ENCODE measurements at regions not wholly inside any gene's neighbourhood (a gene's known extent, or its start where the extent isn't known, plus 50 kb on each side); places are given as distances from the start of the nearest gene placed in this dataset.

- Histone ChIP-seq H3K9me3 (ENCODE audit: control insufficient read depth, insufficient read depth, low read length) (no peaks in the 10 kb centered on the region), H3K9me2 (replicated peaks; ENCODE audit: control insufficient read depth, low read length) (no peaks in the 10 kb centered on the region), H3K4me3 (ENCODE audit: low read length) (no peak overlapping the region), H3K36me3 (ENCODE audit: control insufficient read depth, low read length) (no peaks in the 10 kb centered on the region), H3K4me1 (ENCODE audit: control insufficient read depth, low read length) (no peaks in the 10 kb centered on the region), H4K20me1 (ENCODE audit: control insufficient read depth, insufficient read depth, low read depth, low read length) (no peaks in the 10 kb centered on the region), H3K79me2 (ENCODE audit: control insufficient read depth, low read length) (no peaks in the 10 kb centered on the region), H3F3A (ENCODE audit: control insufficient read depth, insufficient read depth) (no peaks in the 10 kb centered on the region), H3K27ac (ENCODE audit: low read depth, low read length) (no peak overlapping the region), H3K4me2 (ENCODE audit: low read length) (no peak overlapping the region), H3K27me3 (ENCODE audit: control insufficient read depth, low read length) (no peaks in the 10 kb centered on the region)
- TF ChIP-seq, protein P1, sequence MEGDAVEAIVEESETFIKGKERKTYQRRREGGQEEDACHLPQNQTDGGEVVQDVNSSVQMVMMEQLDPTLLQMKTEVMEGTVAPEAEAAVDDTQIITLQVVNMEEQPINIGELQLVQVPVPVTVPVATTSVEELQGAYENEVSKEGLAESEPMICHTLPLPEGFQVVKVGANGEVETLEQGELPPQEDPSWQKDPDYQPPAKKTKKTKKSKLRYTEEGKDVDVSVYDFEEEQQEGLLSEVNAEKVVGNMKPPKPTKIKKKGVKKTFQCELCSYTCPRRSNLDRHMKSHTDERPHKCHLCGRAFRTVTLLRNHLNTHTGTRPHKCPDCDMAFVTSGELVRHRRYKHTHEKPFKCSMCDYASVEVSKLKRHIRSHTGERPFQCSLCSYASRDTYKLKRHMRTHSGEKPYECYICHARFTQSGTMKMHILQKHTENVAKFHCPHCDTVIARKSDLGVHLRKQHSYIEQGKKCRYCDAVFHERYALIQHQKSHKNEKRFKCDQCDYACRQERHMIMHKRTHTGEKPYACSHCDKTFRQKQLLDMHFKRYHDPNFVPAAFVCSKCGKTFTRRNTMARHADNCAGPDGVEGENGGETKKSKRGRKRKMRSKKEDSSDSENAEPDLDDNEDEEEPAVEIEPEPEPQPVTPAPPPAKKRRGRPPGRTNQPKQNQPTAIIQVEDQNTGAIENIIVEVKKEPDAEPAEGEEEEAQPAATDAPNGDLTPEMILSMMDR (IDR thresholded peaks at IDR 0.05; ENCODE audit: low read depth, low read length, poor library complexity, severe bottlenecking), result no peak
- no peak for TF ChIP-seq EZH2phosphoT487 (IDR thresholded peaks at IDR 0.05; ENCODE audit: borderline replicate concordance, low read length)
Observed at GRCh38 chr2:19176172-19176852, 182.1 kb downstream of the OSR1 start.

GRCh38 chr2:19174176-19174575 lies 184.2 kb downstream of the OSR1 start:
- TF ChIP-seq EZH2phosphoT487 (IDR thresholded peaks at IDR 0.05; ENCODE audit: borderline replicate concordance, low read length), result no peak
- TF ChIP-seq, protein P1 (IDR thresholded peaks at IDR 0.05; ENCODE audit: low read depth, low read length, poor library complexity, severe bottlenecking), result no peak
- no peaks in the 10 kb centered on the region for H3K27me3 ChIP-seq (ENCODE audit: control insufficient read depth, low read length)

GRCh38 chr2:19171409-19171808 lies 187.0 kb downstream of the OSR1 start:
- H4K20me1 ChIP-seq (ENCODE audit: control insufficient read depth, insufficient read depth, low read depth, low read length), result no peaks in the 10 kb centered on the region
- no peaks in the 10 kb centered on the region for H3K36me3 ChIP-seq (ENCODE audit: control insufficient read depth, low read length)
- no peak for TF ChIP-seq EZH2phosphoT487 (IDR thresholded peaks at IDR 0.05; ENCODE audit: borderline replicate concordance, low read length)
- TF ChIP-seq, protein P1 (IDR thresholded peaks at IDR 0.05; ENCODE audit: low read depth, low read length, poor library complexity, severe bottlenecking), result no peak
- H3K27ac ChIP-seq (ENCODE audit: low read depth, low read length), result no peak overlapping the region
- H3K27me3 ChIP-seq (ENCODE audit: control insufficient read depth, low read length), result no peaks in the 10 kb centered on the region
- H3K4me1 ChIP-seq (ENCODE audit: control insufficient read depth, low read length), result no peaks in the 10 kb centered on the region
- H3K9me2 ChIP-seq (replicated peaks; ENCODE audit: control insufficient read depth, low read length), result no peaks in the 10 kb centered on the region
- H3K9me3 ChIP-seq (ENCODE audit: control insufficient read depth, insufficient read depth, low read length), result no peaks in the 10 kb centered on the region
- H3K4me3 ChIP-seq (ENCODE audit: low read length), result no peak overlapping the region
- H3K4me2 ChIP-seq (ENCODE audit: low read length), result no peak overlapping the region
- H3K79me2 ChIP-seq (ENCODE audit: control insufficient read depth, low read length), result no peaks in the 10 kb centered on the region
- no peaks in the 10 kb centered on the region for H3F3A ChIP-seq (ENCODE audit: control insufficient read depth, insufficient read depth)

More at GRCh38 chr2:19174176-19174575, 184.2 kb downstream of the OSR1 start:
- Histone ChIP-seq H3K9me2 (replicated peaks; ENCODE audit: control insufficient read depth, low read length) (no peaks in the 10 kb centered on the region), H3K27ac (ENCODE audit: low read depth, low read length) (no peak overlapping the region), H3K4me3 (ENCODE audit: low read length) (no peak overlapping the region), H3K4me2 (ENCODE audit: low read length) (no peak overlapping the region), H3K4me1 (ENCODE audit: control insufficient read depth, low read length) (no peaks in the 10 kb centered on the region), H3F3A (ENCODE audit: control insufficient read depth, insufficient read depth) (no peaks in the 10 kb centered on the region), H3K9me3 (ENCODE audit: control insufficient read depth, insufficient read depth, low read length) (no peaks in the 10 kb centered on the region), H3K79me2 (ENCODE audit: control insufficient read depth, low read length) (no peaks in the 10 kb centered on the region), H3K36me3 (ENCODE audit: control insufficient read depth, low read length) (no peaks in the 10 kb centered on the region), H4K20me1 (ENCODE audit: control insufficient read depth, insufficient read depth, low read depth, low read length) (no peaks in the 10 kb centered on the region)

All from DOHH2 (cell line).